GM19463 (cell line): ENCODE measurements at regions not wholly inside any gene's neighbourhood (a gene's known extent, or its start where the extent isn't known, plus 50 kb on each side); places are given as distances from the start of the nearest gene placed in this dataset.
"Not testable (repeated sequence)": the region's sequence is repeated elsewhere in the genome, so short reads cannot be mapped to it uniquely, and the experiment has no call there.

ENCODE experiments used
- ATAC-seq: cut with Tn5 transposase; IDR thresholded peaks from one replicate; pipeline ENCODE4 v1.9.1; 2021; ENCODE audit warnings: mild to moderate bottlenecking, moderate library complexity; ENCODE audit not compliant: unreplicated experiment

DNA sequence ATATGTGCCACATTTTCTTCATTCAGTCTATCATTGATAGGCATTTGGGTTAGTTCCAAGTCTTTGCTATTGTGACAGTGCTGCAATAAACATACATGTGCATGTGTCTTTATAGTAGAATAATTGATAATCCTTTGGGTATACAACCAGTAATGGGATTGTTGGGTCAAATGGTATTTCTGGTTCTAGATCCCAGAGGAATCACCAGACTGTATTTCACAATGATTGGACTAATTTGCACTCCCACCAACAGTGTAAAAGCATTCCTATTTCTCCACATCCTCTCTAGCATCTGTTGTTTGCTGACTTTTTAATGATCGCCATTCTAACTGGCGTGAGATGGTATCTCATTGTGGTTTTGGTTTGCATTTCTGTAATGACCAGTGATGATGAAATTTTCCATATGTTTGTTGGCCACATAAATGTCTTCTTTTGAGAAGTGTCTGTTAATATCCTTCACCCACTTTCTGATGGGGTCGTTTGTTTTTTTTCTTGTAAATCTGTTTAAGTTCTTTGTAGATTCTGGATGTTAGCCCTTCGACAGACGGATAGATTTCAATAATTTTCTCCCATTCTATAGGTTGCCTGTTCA lies 801.3 kb upstream of the ADAMTS5 start:
- not testable (repeated sequence) for ATAC-seq

DNA sequence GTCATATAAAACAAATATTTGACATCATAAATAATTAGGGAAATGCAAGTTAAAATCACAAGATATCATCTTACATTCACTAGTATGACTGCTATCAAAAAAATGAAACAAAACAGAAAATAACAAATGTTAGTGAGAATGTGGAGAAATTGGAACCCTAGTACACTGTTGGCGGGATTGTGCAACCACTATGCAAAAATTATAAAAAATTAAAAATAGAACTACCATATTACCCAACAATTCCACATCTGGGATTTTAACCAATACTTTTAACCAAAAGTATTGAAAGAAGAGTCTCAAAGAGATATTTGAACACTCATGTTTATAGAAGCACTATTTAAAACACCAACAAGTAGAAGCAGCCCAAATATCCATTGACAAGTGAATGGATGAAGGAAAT lies 797.2 kb upstream of the ADAMTS5 start:
- no peak for ATAC-seq

DNA sequence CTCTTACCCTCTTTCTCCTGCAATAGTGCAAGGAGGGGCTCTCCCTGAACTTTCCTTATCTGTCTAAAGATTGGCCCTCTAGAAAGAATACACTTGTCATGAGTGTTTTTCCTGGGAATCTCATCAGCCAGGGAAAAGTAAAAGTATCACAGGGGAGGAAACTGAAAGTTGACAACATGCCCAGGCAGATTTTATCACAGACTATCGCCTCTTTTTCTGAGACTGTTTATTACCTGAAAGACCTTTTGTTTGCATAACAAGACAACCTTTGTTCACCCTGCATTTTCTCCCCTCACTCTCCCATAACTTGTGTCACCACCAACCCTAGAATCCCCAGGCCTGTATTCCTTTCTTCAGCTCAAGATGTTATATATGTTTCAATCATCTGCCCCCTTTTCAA lies 794.7 kb upstream of the ADAMTS5 start:
- no peak for ATAC-seq

DNA sequence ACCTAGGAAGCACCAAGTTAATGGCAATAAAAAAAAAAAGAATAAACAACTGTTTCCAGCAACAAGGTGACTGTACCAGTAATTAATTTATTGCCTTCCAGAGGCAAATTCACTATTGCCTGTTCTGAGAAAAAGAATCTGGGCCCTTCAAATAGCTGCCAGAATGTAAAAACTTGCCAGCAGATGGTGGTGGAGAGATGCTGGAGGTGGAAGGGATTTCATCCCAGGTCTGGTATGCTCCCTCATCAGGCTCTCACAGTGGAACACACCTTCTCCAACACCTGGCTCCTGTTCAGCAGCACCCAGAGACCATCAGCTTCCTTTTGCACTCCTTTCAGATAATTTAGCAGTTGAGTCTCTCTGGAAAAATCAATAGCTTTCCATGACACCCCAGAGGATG lies 792.9 kb upstream of the ADAMTS5 start:
- ATAC-seq = no peak

DNA sequence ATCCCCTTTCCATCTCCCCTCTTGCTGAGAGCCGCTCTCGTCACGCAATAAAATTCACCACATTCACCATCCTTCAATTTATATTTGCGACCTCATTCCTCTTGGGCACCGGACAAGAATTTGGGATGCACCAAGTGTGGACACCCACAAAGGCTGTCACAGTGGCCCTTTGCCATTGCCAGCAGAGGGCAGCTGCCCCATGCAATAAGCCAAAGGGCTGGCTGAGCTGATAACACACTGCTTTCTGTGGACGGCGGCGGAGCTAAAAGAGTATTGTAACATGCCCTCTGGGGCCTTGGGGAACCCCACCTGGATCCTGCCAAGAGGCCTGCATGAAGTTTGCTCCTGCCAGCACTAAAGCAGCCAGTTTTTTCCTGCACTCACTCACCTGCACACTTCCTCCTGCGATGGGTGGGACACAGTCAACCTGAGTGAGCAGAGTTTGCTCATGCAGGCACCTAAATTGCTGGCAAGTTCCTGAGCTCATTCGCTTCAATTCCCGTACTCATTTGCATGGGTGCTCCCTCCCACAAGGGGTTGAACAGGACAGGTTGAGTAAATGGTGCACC lies 792.3 kb upstream of the ADAMTS5 start:
- ATAC-seq = no peak

DNA sequence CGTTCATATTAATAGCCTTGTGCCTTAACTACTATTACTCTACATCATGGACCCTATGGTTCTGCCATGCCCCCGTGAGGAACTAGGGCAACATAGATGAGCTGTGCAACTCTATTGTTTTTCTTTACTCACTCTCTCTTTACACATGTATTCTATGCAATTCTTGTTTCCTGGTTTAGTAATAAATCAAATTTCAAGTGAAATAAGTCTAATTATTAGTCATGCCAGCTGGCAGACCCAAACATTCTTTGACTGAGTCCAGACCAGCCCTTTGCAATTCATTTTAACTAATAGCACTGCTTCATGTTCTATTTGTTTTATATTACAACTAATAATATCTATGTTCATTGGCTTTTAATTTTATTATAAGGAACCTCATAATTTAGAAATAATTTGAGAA lies 789.3 kb upstream of the ADAMTS5 start:
- ATAC-seq = no peak

DNA sequence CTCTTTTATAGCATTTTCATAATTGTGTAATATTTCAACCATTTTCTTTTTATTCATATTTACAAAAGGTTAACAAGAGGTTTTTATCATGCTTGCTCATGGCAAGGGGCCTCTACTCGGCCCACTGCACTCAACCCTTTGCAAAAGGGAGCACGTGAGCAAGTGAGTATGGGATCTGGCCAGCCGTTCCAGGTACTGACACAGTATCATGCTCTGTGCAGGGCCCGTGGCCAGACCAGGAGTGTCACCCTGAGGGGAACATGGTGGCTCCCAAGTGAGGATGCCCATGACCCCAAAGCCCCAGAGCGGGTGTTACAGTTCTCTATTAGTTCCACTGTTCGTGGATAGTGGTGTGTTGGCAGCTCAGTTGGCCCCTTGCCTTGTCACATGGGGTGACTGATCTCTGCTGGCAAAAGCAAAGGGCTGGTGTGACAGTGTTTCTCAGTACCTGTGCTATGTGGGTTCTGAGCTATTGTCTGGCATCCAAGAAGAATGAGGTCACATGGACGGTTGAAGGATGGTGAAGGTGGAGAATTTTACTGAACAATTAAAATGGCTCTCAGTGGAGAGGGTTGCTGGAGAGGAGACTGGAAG lies 777.2 kb upstream of the ADAMTS5 start:
- ATAC-seq = no peak

DNA sequence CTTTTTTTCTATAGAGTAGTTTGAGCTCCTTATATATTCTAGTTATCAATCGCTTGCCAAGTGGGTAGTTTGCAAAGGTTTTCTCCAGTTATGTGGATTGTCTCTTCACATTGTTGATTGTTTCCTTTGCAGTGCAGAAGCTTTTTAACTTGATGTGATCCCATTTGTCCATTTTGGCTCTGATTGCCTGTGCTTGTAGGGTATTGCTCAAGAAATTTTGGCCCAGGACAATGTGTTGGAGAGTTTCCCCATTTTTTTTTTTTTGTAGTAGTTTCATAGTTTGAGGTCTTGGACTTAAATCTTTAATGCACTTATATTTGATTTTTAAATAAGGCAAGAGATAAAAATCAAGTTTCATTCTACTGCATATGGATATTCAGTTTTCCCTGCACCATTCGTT lies 774.8 kb upstream of the ADAMTS5 start:
- no peak for ATAC-seq

DNA sequence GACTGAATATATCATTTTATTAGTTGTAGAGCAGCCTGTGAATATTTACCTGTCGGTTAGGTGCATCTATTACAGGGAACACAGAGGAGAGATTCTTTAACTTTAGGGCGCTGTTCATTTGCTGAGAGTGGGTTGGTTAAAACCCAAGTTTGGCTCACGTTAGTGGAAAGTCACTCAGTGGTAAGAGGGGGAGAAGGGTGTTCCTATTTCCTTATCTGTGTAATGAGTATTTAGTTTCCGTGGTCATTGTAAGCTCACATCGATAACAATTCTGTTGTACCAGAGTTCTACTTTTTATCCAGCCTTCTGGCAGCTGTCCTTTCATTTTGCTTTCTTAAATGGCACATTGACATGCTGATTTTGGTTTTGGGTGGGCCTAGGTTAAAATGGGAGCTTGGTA lies 773.2 kb upstream of the ADAMTS5 start:
- ATAC-seq = no peak

DNA sequence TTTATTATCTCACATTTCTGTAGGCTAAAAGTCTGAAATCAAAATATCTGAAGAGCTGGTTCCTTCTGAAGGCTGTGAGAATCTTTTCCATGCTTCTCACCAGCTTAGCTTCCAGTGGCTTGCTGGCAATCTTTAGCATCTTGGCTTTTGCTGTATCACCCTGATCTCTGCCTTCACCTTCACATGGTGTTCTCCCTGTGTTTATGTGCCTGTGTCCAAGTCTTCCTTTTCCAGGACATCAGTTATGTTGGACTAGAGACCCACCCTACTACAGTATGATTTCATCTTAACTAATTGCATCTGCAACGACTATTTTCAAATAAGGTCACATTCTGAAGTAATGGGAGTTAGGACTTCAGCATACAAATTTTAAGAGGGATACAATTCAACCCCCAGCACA lies 772.3 kb upstream of the ADAMTS5 start:
- ATAC-seq = no peak

DNA sequence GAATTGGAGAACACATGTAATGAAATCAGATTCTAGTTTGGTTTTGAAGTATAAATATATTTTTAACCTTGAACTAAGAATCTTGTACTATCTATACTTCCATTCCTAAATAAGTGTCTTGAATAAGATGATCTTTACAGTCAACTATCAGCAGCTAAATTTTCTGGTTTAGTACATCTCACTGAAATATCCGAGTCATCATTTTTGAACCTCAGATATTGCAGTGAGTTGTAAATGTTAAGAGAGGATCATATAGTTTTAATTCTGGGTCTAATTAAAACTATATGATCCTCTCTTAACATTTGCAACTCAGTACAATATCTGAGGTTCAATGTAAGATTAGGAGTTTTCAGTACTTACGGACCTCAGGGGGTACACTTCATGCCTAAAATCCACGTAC lies 768.8 kb upstream of the ADAMTS5 start:
- no peak for ATAC-seq

DNA sequence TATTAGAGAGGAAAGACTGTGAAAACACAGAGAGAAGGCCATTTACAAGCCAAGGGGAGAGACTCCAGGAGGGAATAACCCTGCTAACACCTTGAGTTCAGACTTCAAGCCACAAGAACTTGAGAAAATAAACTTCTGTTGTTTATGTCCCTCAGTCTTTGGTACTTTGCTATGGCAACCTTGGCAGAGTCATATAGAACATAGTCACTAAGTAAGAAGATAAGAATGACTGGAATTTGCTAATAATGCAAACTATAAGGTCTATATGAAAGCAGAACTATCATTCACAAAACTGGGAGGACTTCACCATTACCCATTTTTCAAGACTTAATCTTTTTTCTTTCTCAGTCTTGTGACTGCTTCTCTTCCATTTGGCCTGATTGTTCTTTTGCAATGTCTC lies 767.3 kb upstream of the ADAMTS5 start:
- ATAC-seq = no peak

DNA sequence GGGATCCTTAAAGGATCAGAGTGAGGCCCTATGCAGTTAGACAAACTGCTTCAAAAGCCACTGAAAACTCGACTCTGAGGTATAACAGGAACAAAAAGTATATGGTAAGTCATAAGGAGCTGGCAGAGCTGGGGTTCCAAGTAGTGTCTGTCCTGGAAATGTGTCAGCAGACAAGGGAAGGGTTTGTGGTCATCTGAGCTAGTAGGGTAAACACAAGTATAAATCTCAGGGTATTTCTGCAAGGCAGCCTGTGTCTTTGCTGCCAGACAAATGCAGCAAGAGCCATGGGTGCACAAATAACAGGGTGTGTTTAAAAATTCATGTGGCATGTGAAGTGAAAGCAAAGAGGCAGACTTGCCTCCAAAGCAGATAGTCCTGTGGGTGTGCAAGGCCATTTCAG lies 759.0 kb upstream of the ADAMTS5 start:
- no peak for ATAC-seq

DNA sequence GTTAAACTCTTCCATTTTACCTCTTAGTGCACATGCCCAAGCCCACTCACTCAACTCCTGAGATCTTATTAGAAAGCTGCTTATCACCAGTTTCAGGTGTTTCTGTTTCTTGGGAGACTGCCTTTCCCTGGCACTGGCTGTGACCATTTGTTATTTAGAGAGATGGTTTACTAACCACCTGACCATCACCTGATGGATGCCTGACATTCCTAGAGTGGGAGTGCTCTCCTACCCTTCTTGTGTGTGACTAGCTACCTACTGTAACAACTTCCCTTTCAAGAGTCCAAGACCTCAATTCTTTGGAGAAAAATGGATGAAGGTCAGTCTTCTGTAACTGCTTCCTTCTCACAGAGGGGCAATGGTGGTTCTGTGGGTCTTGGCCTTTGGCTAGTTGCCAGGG lies 755.2 kb upstream of the ADAMTS5 start:
- no peak for ATAC-seq

DNA sequence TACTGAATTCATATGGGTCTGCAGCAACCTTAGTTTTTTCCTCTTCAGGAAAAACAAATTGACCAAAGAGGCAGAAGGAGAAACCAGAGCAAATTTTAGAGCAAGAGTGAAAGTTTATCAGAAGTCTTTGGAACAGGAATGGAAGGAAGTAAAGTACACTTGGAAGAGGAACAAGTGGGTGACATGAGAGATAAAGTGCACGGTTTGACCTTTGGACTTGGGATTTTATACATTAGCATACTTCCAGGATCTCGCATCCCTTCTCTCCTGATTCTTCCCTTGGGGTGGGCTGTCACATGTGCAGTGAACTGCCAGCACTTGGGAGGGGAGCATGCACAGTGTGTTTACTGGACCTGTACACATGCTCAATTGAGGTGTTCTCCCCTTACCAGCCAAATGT lies 754.8 kb upstream of the ADAMTS5 start:
- no peak for ATAC-seq

DNA sequence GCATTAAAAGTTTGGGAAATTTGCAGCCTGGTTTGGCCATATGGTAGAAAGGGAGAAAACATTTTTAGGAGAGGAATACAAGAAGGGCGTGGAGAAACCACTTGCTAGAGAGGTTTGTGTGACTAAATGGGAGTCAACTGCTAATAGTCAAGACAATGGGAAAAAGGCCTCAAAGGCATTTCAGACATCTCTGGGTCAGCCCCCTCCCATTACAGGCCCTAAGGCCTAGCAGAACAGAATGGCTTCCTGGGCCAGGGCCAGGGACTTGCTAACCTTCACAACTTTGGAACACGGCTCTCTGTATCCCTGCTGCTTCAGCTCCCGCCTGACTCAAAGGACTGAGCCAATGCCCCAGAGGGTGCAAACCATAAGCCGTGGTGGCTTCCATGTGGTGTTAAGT lies 752.3 kb upstream of the ADAMTS5 start:
- ATAC-seq = no peak

DNA sequence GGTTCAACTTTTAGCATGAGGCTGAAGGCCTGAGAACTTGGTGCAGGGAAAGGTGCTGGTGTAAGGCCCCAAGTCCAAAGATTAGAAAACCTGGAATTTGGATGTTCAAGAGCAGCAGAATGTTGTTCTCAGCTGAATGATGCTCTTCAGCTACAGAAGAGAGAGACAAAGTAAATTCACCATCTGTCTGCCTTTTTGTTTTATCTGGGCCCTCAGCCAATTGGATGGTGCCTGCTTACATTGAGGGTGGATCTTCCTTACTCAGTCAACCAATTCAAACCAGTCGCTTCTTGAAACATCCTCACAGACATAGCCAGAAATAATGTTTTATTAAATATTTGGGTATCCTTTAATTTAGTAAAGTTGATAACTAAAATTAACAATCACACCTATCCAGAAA lies 748.2 kb upstream of the ADAMTS5 start:
- ATAC-seq = no peak

DNA sequence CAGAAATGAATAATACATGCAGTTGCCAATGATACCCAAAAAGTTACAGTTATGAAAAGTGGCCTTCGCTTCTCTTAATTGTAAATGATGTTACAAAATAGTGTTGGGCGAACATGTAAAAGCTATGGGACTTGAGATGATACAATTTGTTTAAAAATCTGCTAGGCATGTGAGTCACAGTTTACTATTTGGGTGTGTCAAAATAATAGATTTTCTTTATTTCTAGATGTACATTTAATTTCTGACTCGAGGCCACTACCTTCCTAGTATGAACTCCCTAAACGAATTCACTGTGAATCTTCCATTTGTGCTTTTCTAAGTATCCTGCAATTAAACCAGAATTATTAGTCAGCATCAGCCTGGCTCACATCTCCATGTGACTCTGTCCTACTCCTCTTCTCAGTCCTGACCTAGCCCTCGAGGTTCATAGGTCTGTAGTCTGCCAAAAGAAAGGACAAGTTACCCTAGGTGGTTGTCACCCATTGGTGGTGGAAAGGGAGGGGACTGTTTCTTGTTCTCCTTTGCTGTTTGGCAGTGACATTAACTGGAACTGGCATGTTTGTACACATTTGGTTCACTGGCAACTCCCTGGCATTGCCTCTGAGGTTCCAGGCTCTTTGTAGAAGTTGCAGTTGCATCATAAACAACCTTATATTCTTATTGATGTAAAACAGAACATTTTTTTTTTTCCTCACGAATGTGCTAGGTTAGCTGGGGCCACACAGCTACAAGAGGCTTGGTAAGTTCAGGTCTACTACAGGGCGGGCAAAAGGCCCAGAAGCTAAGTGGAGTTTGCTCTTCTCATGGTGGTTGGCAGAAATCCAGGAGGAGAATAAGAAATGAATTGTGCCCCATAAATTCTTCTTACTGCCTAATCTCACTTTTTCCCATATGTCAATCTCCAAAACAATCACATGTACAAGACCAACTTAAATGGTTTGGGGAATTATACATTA lies 746.5 kb upstream of the ADAMTS5 start:
- ATAC-seq = no peak

DNA sequence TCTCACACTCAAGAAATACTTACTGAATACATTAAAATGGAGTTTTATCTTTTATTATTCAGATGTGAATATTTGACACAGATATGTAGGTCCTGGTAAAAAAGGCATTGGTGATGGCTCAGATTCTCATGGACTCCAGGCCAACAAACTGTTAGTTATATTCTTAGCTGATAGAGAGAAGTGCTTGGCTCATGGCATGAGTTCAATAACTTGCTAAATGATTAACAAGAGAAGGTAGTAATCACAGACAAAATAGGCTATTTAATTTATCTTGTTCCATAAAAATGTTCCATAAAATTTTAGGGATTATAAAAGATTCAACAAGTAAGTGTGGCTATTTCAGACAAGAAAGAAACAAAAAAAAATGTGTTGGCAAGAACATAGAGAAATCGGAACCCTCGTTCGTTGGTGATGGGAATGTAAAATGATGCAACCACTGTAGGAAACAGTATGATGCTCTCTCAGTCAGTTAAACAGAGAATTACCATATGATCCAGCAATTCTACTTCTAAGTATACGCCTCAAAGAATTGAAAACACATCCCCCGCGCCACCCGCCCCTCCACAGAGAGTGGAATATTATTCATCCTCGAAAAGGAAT lies 737.8 kb upstream of the ADAMTS5 start:
- no peak for ATAC-seq

DNA sequence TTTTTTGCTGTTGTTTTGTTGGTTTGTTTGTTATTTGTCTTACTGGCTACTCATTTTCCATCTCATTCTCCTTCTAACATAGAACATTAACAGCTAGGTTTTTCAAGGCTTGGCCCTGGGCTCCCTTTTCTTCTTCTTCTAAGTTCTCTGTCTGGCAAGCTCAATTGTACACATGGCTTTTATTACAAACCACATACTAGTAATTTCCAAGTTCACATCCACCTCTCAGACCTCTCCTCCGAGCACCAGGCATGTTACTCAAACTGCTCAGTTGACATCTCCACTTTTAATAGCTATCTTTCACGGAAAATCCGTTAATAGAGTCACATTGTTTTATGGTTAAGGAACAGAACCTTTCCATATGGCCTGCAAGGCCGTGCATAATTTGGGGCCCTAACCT lies 736.9 kb upstream of the ADAMTS5 start:
- no peak for ATAC-seq

DNA sequence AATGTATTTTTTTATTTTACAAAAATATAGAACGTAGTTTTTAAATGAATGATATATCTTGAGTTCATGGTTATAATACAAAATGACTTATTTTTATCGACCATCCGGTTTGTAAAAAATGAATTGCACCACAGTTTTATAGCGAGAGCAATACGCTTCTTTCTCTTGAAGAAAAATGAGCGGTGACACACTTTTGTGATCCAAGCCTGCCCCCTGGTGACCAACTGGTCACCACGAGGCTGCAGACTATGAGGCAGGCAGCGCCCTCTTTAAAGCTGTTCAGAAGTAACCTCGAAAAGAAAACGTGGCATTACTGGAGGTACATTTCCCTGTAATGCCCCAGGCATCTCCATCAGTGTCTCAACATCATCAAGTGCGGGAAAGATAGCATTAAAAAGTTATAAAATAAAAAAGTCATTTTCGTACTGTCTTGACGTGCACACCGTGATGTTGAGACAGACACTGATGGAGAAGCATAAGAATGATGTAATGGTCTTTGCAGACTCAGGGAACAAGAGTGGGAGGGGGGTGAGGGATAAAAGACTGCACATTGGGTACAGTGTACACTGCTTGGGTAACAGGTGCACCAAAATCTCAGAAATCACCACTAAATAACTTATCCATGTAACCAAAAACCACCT lies 734.2 kb upstream of the ADAMTS5 start:
- ATAC-seq = peak; percentile 68
